A673 (cell line): ENCODE measurements at regions not wholly inside any gene's neighbourhood (a gene's known extent, or its start where the extent isn't known, plus 50 kb on each side); places are given as distances from the start of the nearest gene placed in this dataset.

Experiments
- BruUV-seq: library from RNA; stranded (reverse); fragments of 400-500 nt; replicated peaks from 2 replicates; lab custom pipeline; 2021; lab: Mats Ljungman, UMichigan
- CTCF ChIA-PET: fragments of 300-600 bp; sonication (Branson Sonifier 250); formaldehyde crosslinking; loops from one replicate; lab custom pipeline; 2022; ENCODE audit warnings: antibody characterized with exemption; lab: Charles Lee
- POLR2A ChIA-PET: fragments of 300-600 bp; sonication (Branson Sonifier 250); formaldehyde crosslinking; loops from one replicate; lab custom pipeline; 2022; ENCODE audit warnings: antibody characterized with exemption; ENCODE audit not compliant: low non-redundant PET; lab: Charles Lee
- DNase-seq: peaks from one replicate; pipeline ENCODE4 v3.0.0-alpha.2; 2015; ENCODE audit warnings: low spot score
- H3K27ac ChIP-seq: fragments of 200-600 bp; sonication (generic); 2 replicates; pipeline ENCODE4 v1.5.1; 2016; ENCODE audit warnings: mixed run types, low read depth, mild to moderate bottlenecking, mixed read lengths, antibody characterized with exemption, low read length; ENCODE audit not compliant: poor library complexity, severe bottlenecking
- H3K27me3 ChIP-seq: fragments of 200-600 bp; sonication (generic); replicated peaks from 2 replicates; pipeline ENCODE4 v1.6.1; 2017; ENCODE audit warnings: mixed run types, low read depth, mild to moderate bottlenecking, mixed read lengths, antibody characterized with exemption, low read length; ENCODE audit not compliant: insufficient read depth, poor library complexity
- H3K36me3 ChIP-seq: fragments of 200-600 bp; sonication (generic); 2 replicates; pipeline ENCODE4 v1.6.1; 2016; ENCODE audit warnings: mixed run types, mild to moderate bottlenecking, mixed read lengths, antibody characterized with exemption, low read length; ENCODE audit not compliant: insufficient read depth, poor library complexity, severe bottlenecking
- H3K4me1 ChIP-seq: fragments of 200-600 bp; sonication (generic); 2 replicates; pipeline ENCODE4 v1.6.1; 2017; ENCODE audit warnings: mixed run types, mild to moderate bottlenecking, mixed read lengths, antibody characterized with exemption, low read length; ENCODE audit not compliant: insufficient read depth, poor library complexity, severe bottlenecking
- H3K4me3 ChIP-seq: fragments of 200-600 bp; sonication (generic); 2 replicates; pipeline ENCODE4 v1.5.1; 2016; ENCODE audit warnings: low read depth, mixed run types, mild to moderate bottlenecking, mixed read lengths, low read length; ENCODE audit not compliant: poor library complexity, severe bottlenecking
- H3K9me3 ChIP-seq: fragments of 200-600 bp; sonication (generic); 2 replicates; pipeline ENCODE4 v1.6.1; 2016; ENCODE audit warnings: mixed run types, low read depth, mild to moderate bottlenecking, mixed read lengths, antibody characterized with exemption, low read length; ENCODE audit not compliant: poor library complexity, severe bottlenecking
- CTCF ChIP-seq: fragments of 300-800, 200-600 bp; sonication (generic); conservative IDR thresholded peaks from 2 replicates; pipeline ENCODE4 v1.5.1; 2017; ENCODE audit warnings: low read depth, mild to moderate bottlenecking, antibody characterized with exemption, low read length, moderate library complexity, mixed read lengths
- EZH2 ChIP-seq: fragments of 200-600 bp; sonication (generic); IDR thresholded peaks from 2 replicates; pipeline ENCODE4 v1.6.1; 2017; ENCODE audit warnings: borderline replicate concordance, low read depth, mild to moderate bottlenecking, mixed read lengths, antibody characterized with exemption, low read length; ENCODE audit not compliant: poor library complexity, severe bottlenecking
- intact Hi-C: fragments of 100-400 bp; cut with micrococcal nuclease; formaldehyde crosslinking; loops from one replicate; pipeline ENCODE4 v1.10.0; 2022; ENCODE audit not compliant: unreplicated experiment

GRCh38 chr1:219676012-219676765 is 63.3 kb upstream of the ZC3H11B start:
- Histone ChIP-seq H3K27ac (no peak overlapping the region), H3K27me3 (peaks cover 64% of the 10 kb centered on the region), H3K4me3 (no peak overlapping the region), H3K4me1 (no peaks in the 10 kb centered on the region), H3K9me3 (no peaks in the 10 kb centered on the region), H3K36me3 (no peaks in the 10 kb centered on the region)
- no peak for TF ChIP-seq CTCF
- TF ChIP-seq EZH2 = no peak
- no peak for DNase-seq
- ChIA-PET POLR2A (no interaction called here), CTCF (no interaction called here)
- BruUV-seq = no TSS peak
- intact Hi-C loops = no loop called here

GRCh38 chr1:219670426-219671149 is 57.7 kb upstream of the ZC3H11B start:
- no peak overlapping the region for H3K27ac ChIP-seq
- ChIA-PET CTCF (no interaction called here), POLR2A (no interaction called here)
- DNase-seq = no peak
- intact Hi-C loops = no loop called here
- no peaks in the 10 kb centered on the region for H3K36me3 ChIP-seq
- H3K27me3 ChIP-seq = peaks cover 74% of the 10 kb centered on the region
- no peak for TF ChIP-seq EZH2
- TF ChIP-seq CTCF = no peak
- no peak overlapping the region for H3K4me3 ChIP-seq
- H3K9me3 ChIP-seq = no peaks in the 10 kb centered on the region
- no peaks in the 10 kb centered on the region for H3K4me1 ChIP-seq
- no TSS peak for BruUV-seq

GRCh38 chr1:219669556-219669955 is 56.7 kb upstream of the ZC3H11B start:
- no peaks in the 10 kb centered on the region for H3K9me3 ChIP-seq
- CTCF ChIA-PET = no interaction called here
- H3K4me3 ChIP-seq = no peak overlapping the region
- no peaks in the 10 kb centered on the region for H3K36me3 ChIP-seq
- peaks cover 76% of the 10 kb centered on the region for H3K27me3 ChIP-seq
- no peak overlapping the region for H3K27ac ChIP-seq
- POLR2A ChIA-PET = no interaction called here
- H3K4me1 ChIP-seq = no peaks in the 10 kb centered on the region
- intact Hi-C loops = no loop called here
- no peak for TF ChIP-seq CTCF
- TF ChIP-seq EZH2 = no peak
- no peak for DNase-seq
- no TSS peak for BruUV-seq
